ENCODE measurements at regions not wholly inside any gene's neighbourhood (a gene's known extent, or its start where the extent isn't known, plus 50 kb on each side); places are given as distances from the start of the nearest gene placed in this dataset.

GRCh38 chrY:13168257-13168656 lies 263.6 kb downstream of the DDX3Y start:
- DNase-seq = no peak
